KMS-11 (cell line): ENCODE measurements at regions not wholly inside any gene's neighbourhood (a gene's known extent, or its start where the extent isn't known, plus 50 kb on each side); places are given as distances from the start of the nearest gene placed in this dataset.

Experiments used
- H2AFZ ChIP-seq: fragments of 200-600 bp; sonication (generic); 2 replicates; pipeline ENCODE4 v1.6.1; 2016; ENCODE audit warnings: antibody characterized with exemption, mixed run types, low read depth
- H3K27ac ChIP-seq: fragments of 200-600 bp; sonication (generic); 2 replicates; pipeline ENCODE4 v1.6.1; 2016; ENCODE audit warnings: mild to moderate bottlenecking, mixed run types
- H3K27me3 ChIP-seq: fragments of 200-600 bp; sonication (generic); 2 replicates; pipeline ENCODE4 v1.6.1; 2017; ENCODE audit warnings: mild to moderate bottlenecking, low read depth, mixed run types, moderate library complexity; ENCODE audit not compliant: insufficient read depth
- H3K36me3 ChIP-seq: fragments of 200-600 bp; sonication (generic); 2 replicates; pipeline ENCODE4 v1.6.1; 2017; ENCODE audit warnings: mild to moderate bottlenecking, mixed run types; ENCODE audit not compliant: insufficient read depth
- H3K4me1 ChIP-seq: fragments of 200-600 bp; sonication (generic); 2 replicates; pipeline ENCODE4 v1.6.1; 2016; ENCODE audit warnings: mild to moderate bottlenecking, low read depth, mixed run types; ENCODE audit not compliant: poor library complexity, severe bottlenecking
- H3K4me2 ChIP-seq: fragments of 200-600 bp; sonication (generic); 2 replicates; pipeline ENCODE4 v1.7.0; 2016; ENCODE audit warnings: mild to moderate bottlenecking, mixed run types
- H3K4me3 ChIP-seq: fragments of 200-600 bp; sonication (generic); IDR thresholded peaks from 2 replicates; pipeline ENCODE4 v1.6.1; 2017; ENCODE audit warnings: low read depth, low read length, mixed read lengths; ENCODE audit not compliant: insufficient read depth
- H3K79me2 ChIP-seq: fragments of 200-600 bp; sonication (generic); 2 replicates; pipeline ENCODE4 v1.6.1; 2016; ENCODE audit warnings: low read depth, mixed run types; ENCODE audit not compliant: insufficient read depth
- H3K9ac ChIP-seq: fragments of 200-600 bp; sonication (generic); 2 replicates; pipeline ENCODE4 v1.6.1; 2016; ENCODE audit warnings: mild to moderate bottlenecking, mixed run types
- H4K20me1 ChIP-seq: fragments of 200-600 bp; sonication (generic); 2 replicates; pipeline ENCODE4 v1.6.1; 2016; ENCODE audit warnings: mild to moderate bottlenecking, mixed run types; ENCODE audit not compliant: insufficient read depth
- CTCF ChIP-seq: fragments of 200-600 bp; sonication (generic); conservative IDR thresholded peaks from 2 replicates; pipeline ENCODE4 v1.6.1; 2017; ENCODE audit warnings: low read depth, mild to moderate bottlenecking, antibody characterized with exemption, low read length, moderate library complexity, mixed read lengths

GRCh38 chr9:28707616-28708015 lies 1134.3 kb upstream of the C9orf72 start:
- no peak for TF ChIP-seq CTCF
- Histone ChIP-seq H3K4me1 (no peaks in the 10 kb centered on the region), H3K79me2 (no peaks in the 10 kb centered on the region), H4K20me1 (no peaks in the 10 kb centered on the region), H3K27ac (no peak overlapping the region), H2AFZ (no peak overlapping the region), H3K36me3 (no peaks in the 10 kb centered on the region), H3K27me3 (no peaks in the 10 kb centered on the region), H3K4me3 (no peak overlapping the region), H3K4me2 (no peak overlapping the region), H3K9ac (no peak overlapping the region)

GRCh38 chr9:28714188-28714587 lies 1140.9 kb upstream of the C9orf72 start:
- H3K4me3 ChIP-seq: no peak overlapping the region
- no peaks in the 10 kb centered on the region for H3K4me1 ChIP-seq

GRCh38 chr9:28718226-28718625 lies 1144.9 kb upstream of the C9orf72 start:
- Histone ChIP-seq H3K4me2 (no peak overlapping the region), H3K79me2 (no peaks in the 10 kb centered on the region), H2AFZ (no peak overlapping the region), H3K36me3 (no peaks in the 10 kb centered on the region), H3K4me1 (no peaks in the 10 kb centered on the region), H3K4me3 (no peak overlapping the region), H3K9ac (no peak overlapping the region), H4K20me1 (no peaks in the 10 kb centered on the region), H3K27ac (no peak overlapping the region), H3K27me3 (no peaks in the 10 kb centered on the region)
- no peak for TF ChIP-seq CTCF

More at GRCh38 chr9:28714188-28714587, 1140.9 kb upstream of the C9orf72 start:
- no peak overlapping the region for H3K9ac ChIP-seq
- H2AFZ ChIP-seq: no peak overlapping the region
- H4K20me1 ChIP-seq: no peaks in the 10 kb centered on the region
- no peaks in the 10 kb centered on the region for H3K36me3 ChIP-seq
- no peaks in the 10 kb centered on the region for H3K79me2 ChIP-seq
- TF ChIP-seq CTCF: no peak
- H3K4me2 ChIP-seq: no peak overlapping the region
- no peak overlapping the region for H3K27ac ChIP-seq
- H3K27me3 ChIP-seq: no peaks in the 10 kb centered on the region

GRCh38 chr9:28720746-28721145 lies 1147.5 kb upstream of the C9orf72 start:
- no peak overlapping the region for H3K9ac ChIP-seq
- H3K4me2 ChIP-seq: no peak overlapping the region
- H3K36me3 ChIP-seq: no peaks in the 10 kb centered on the region
- H3K4me3 ChIP-seq: no peak overlapping the region
- no peak overlapping the region for H3K27ac ChIP-seq
- no peak for TF ChIP-seq CTCF
- H3K79me2 ChIP-seq: no peaks in the 10 kb centered on the region
- H2AFZ ChIP-seq: no peak overlapping the region
- H4K20me1 ChIP-seq: no peaks in the 10 kb centered on the region
- no peaks in the 10 kb centered on the region for H3K27me3 ChIP-seq
- H3K4me1 ChIP-seq: no peaks in the 10 kb centered on the region
